ENCODE measurements at regions not wholly inside any gene's neighbourhood (a gene's known extent, or its start where the extent isn't known, plus 50 kb on each side); places are given as distances from the start of the nearest gene placed in this dataset.

DNA sequence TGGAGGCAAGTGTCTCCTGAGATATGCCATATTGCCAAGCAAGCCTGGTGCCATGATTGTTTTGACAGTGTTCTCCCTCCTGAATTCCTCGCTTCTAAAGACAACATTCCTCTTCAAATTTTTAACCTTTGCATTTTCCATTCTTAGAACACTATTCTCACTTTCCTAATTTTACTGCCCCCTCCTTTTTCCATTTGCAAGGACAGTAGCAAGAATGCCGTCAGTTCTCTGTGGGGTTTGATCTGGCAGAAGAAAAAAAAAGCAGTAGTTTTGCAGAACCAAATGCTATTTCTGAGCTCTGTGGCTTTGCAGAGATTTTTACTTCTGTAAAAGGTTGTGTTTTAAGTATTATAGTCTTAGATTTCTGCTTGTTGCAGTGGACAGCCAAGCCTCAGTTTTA, 295.2 kb downstream of the NUAK1 start:
- no peaks in the 10 kb centered on the region for H3K9me3 ChIP-seq (ENCODE audit: control insufficient read depth in 1 of 2, insufficient read depth in 1 of 2, low read depth in 1 of 2, low read length in 2 of 2)
- H3K27me3 ChIP-seq (ENCODE audit: insufficient read depth, low read length), result peaks cover 27% of the 10 kb centered on the region
- H3K4me2 ChIP-seq (ENCODE audit: low read length), result no peak overlapping the region
- no peaks in the 10 kb centered on the region for H3K4me1 ChIP-seq (ENCODE audit: control insufficient read depth in 1 of 2, insufficient read depth in 2 of 2, low read length in 2 of 2)
- no peak overlapping the region for H2AFZ ChIP-seq (ENCODE audit: low read depth, low read length, poor library complexity, severe bottlenecking)
- H4K20me1 ChIP-seq (ENCODE audit: insufficient read depth), result no peaks in the 10 kb centered on the region
- CTCF ChIA-PET, result no interaction called here
- no peaks in the 10 kb centered on the region for H3K36me3 ChIP-seq (ENCODE audit: control insufficient read depth in 1 of 2, insufficient read depth in 2 of 2, low read length in 2 of 2)
- DNase-seq (ENCODE audit: low read depth, low spot score), result no peak
- no TSS peak for BruUV-seq (replicated peaks)
- no peak overlapping the region for H3K9ac ChIP-seq (ENCODE audit: low read length)
- H3K79me2 ChIP-seq (ENCODE audit: insufficient read depth, low read length), result no peaks in the 10 kb centered on the region
- no peak overlapping the region for H3K4me3 ChIP-seq (replicated peaks in 1 of 2; ENCODE audit: low read depth in 1 of 2, low read length in 2 of 2)
- POLR2A ChIA-PET, result no interaction called here
- ATAC-seq, result no peak
- RAD21 ChIA-PET (ENCODE audit: low non-redundant PET in 1 of 2, low total read pairs in 2 of 2, uncharacterized antibody in 2 of 2, unreplicated experiment in 2 of 2), result no interaction called here
- H3K27ac ChIP-seq (ENCODE audit: low read depth, low read length), result no peak overlapping the region
- TF ChIP-seq SIN3A (IDR thresholded peaks at IDR 0.05; ENCODE audit: low read depth) (no peak), JUND (IDR thresholded peaks at IDR 0.05) (no peak), REST (IDR thresholded peaks at IDR 0.05; ENCODE audit: low read depth) (no peak), EZH2phosphoT487 (IDR thresholded peaks at IDR 0.05; ENCODE audit: borderline replicate concordance) (no peak), SP1 (IDR thresholded peaks at IDR 0.05; ENCODE audit: low read depth) (no peak), FOSL1 (IDR thresholded peaks at IDR 0.05; ENCODE audit: low read depth) (no peak), EZH2 (IDR thresholded peaks at IDR 0.05) (no peak), CEBPB (IDR thresholded peaks at IDR 0.05; ENCODE audit: low read depth) (no peak), RAD21 (IDR thresholded peaks at IDR 0.05; ENCODE audit: low read depth) (no peak), EGR1 (IDR thresholded peaks at IDR 0.05; ENCODE audit: low read depth) (no peak), YY1 (IDR thresholded peaks at IDR 0.05; ENCODE audit: extremely low read depth, insufficient replicate concordance, low read depth, low read length) (no peak), ELF1 (IDR thresholded peaks at IDR 0.05; ENCODE audit: borderline replicate concordance, low read depth) (no peak), POLR2A (IDR thresholded peaks at IDR 0.05; ENCODE audit: borderline replicate concordance, extremely low read depth, insufficient read depth, insufficient read length) (no peak), SRF (IDR thresholded peaks at IDR 0.05; ENCODE audit: low read depth) (no peak)
- TF ChIP-seq, protein P1, sequence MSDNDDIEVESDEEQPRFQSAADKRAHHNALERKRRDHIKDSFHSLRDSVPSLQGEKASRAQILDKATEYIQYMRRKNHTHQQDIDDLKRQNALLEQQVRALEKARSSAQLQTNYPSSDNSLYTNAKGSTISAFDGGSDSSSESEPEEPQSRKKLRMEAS (IDR thresholded peaks at IDR 0.05), result no peak
- intact Hi-C loops (cut with micrococcal nuclease), result no loop called here
- no peaks in the 10 kb centered on the region for H3K9me2 ChIP-seq (ENCODE audit: insufficient read depth)
